ENCODE measurements at regions not wholly inside any gene's neighbourhood (a gene's known extent, or its start where the extent isn't known, plus 50 kb on each side); places are given as distances from the start of the nearest gene placed in this dataset.

DNA sequence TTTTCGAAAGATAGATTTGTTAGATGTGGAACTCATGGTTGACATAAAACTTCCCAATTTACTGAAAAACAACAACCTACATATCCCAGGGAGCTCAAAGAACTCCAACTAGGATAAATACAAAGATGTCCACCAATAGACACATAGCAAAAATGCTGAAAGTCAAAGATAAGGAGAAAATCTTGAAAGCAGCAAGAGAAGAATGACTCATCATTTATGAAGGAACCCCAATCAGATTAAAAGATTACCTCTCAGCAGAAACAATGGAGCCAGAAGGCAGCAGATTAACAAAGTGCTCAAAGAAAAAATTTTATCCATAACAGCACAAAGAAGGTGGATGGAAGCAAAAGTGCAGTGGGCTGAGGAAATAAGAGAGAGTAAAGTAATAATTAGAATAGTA lies 908.6 kb downstream of the SORCS3 start:
- Histone ChIP-seq H3K4me1 (ENCODE audit: control insufficient read depth, insufficient read depth, low read length) (no peaks in the 10 kb centered on the region), H3K9ac (ENCODE audit: low read depth, low read length) (no peak overlapping the region), H3K4me2 (ENCODE audit: low read depth, low read length) (no peak overlapping the region), H3K36me3 (ENCODE audit: control insufficient read depth, insufficient read depth, low read length) (no peaks in the 10 kb centered on the region), H3K27ac (ENCODE audit: insufficient read depth, low read length) (no peak overlapping the region), H4K8ac (ENCODE audit: low read depth in 2 of 2, low read length in 2 of 2) (no peak overlapping the region), H3K9me1 (ENCODE audit: insufficient read depth, low read length) (no peaks in the 10 kb centered on the region), H2AK5ac (ENCODE audit: low read depth, low read length) (no peak overlapping the region), H3K18ac (ENCODE audit: low read depth, low read length) (no peak overlapping the region), H3K4me3 (ENCODE audit: insufficient read depth, low read depth, low read length) (no peak overlapping the region), H2BK5ac (ENCODE audit: low read depth, low read length, poor library complexity, severe bottlenecking) (no peak overlapping the region), H4K20me1 (ENCODE audit: insufficient read depth, low read length) (no peaks in the 10 kb centered on the region), H2BK15ac (ENCODE audit: low read depth, low read length) (no peak overlapping the region), H3K79me1 (ENCODE audit: low read depth in 1 of 2, low read length in 2 of 2) (no peaks in the 10 kb centered on the region), H2AK9ac (replicated peaks; ENCODE audit: low read depth, low read length, poor library complexity) (no peak overlapping the region), H4K5ac (ENCODE audit: low read depth, low read length) (no peak overlapping the region), H4K91ac (ENCODE audit: insufficient read depth, low read depth, low read length) (no peak overlapping the region), H3K9me3 (ENCODE audit: control insufficient read depth, insufficient read depth, low read length) (no peaks in the 10 kb centered on the region), H3K4ac (ENCODE audit: low read depth, low read length) (no peak overlapping the region), H3K56ac (ENCODE audit: extremely low read depth, insufficient read depth, low read length) (no peak overlapping the region), H3K27me3 (ENCODE audit: control insufficient read depth, insufficient read depth, low read length) (no peaks in the 10 kb centered on the region), H3K14ac (replicated peaks; ENCODE audit: low read depth, low read length) (no peak overlapping the region), H2BK120ac (ENCODE audit: low read depth, low read length) (no peak overlapping the region), H2AFZ (replicated peaks; ENCODE audit: low read length, poor library complexity) (no peak overlapping the region), H3K23ac (ENCODE audit: low read depth, low read length) (no peak overlapping the region), H2BK20ac (ENCODE audit: low read depth, low read length) (no peak overlapping the region)
- intact Hi-C loops (cut with micrococcal nuclease) (no loop called here), in situ Hi-C loops (cut with MboI; ENCODE audit: low sequenced_read_pairs) (no loop called here), dilution Hi-C loops (cut with HindIII; ENCODE audit: low sequenced_read_pairs, unreplicated experiment) (no loop called here)
- DNase-seq (no peak), ATAC-seq (ENCODE audit: low read depth) (no peak)
- BruUV-seq (replicated peaks) = no TSS peak
- ChIA-PET CTCF (no interaction called here), POLR2A (ENCODE audit: unreplicated experiment) (no interaction called here)
- TF ChIP-seq FOS (IDR thresholded peaks at IDR 0.05; ENCODE audit: low read depth, low read length) (no peak), NFE2L2 (IDR thresholded peaks at IDR 0.05; ENCODE audit: low read depth, low read length) (peak; percentile 68)
- WGBS, 2 experiments (ENCODE audit: extremely low coverage in 2 of 2, insufficient read length in 1 of 2) = no CpG with 5 or more reads among the region's 1 CpG
